ENCODE measurements at regions not wholly inside any gene's neighbourhood (a gene's known extent, or its start where the extent isn't known, plus 50 kb on each side); places are given as distances from the start of the nearest gene placed in this dataset.

- DNase-seq (ENCODE audit: extremely low read depth, low read depth, low spot score): no peak
Observed at GRCh38 chr3:22451501-22451900, 700.5 kb upstream of the ZNF385D start.

DNA sequence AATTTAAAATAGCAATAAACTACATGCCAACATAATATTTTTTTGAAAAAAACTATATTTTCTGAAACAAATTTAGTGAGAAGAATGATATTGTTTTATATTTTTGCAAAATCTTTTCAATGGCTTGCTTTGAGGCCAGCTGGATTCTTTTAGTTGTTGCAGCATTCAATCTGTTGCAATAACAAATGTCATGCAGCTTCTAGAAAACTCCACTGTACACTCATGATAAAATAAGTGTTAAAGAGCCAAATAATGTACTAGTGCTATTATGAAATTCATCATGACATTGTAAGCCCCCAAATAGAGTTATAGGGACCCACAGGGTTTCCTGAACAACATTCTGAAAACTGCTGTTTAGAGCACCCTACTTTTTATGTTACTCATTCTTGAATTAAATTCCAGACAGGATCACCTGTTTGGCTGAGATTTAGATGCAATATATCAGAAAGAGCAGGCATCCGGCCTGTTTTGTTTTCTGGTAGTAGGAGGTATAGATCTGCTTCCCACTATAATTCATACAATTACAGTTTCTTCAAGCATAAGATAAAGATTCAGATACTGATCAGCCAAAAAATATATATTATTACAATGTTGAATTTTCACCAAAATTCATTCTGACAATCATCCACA is 703.0 kb upstream of the ZNF385D start:
- no peak for DNase-seq (ENCODE audit: extremely low read depth, low read depth, low spot score)

GRCh38 chr3:22469995-22470394 is 719.0 kb upstream of the ZNF385D start:
- DNase-seq (ENCODE audit: extremely low read depth, low read depth, low spot score): no peak

- DNase-seq (ENCODE audit: extremely low read depth, low read depth, low spot score): no peak
Observed at GRCh38 chr3:22471557-22471956, 720.5 kb upstream of the ZNF385D start.

GRCh38 chr3:22474706-22475445 is 723.9 kb upstream of the ZNF385D start:
- no peak for DNase-seq (ENCODE audit: extremely low read depth, low read depth, low spot score)

- DNase-seq (ENCODE audit: extremely low read depth, low read depth, low spot score): no peak
Observed at GRCh38 chr3:22475665-22476240, 724.7 kb upstream of the ZNF385D start.

DNA sequence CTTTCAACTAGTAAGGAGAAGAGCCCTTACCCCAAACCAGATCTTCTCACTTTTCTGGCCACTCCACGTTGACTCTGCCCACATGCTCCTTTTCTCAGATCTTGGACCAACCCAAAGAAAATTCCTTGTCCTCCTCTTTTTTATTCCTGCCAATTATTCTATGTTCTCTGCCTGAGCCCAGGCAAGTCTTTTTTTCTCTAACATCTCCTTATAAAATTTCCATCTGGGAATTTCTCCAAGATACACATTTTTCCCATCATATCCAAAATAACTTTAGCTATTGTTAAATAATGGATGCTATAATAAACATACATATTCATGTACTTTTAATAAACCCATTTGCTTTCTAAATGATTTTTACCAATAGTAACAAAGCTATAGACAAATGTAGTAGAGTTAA is 726.0 kb upstream of the ZNF385D start:
- DNase-seq (ENCODE audit: extremely low read depth, low read depth, low spot score): no peak

DNA sequence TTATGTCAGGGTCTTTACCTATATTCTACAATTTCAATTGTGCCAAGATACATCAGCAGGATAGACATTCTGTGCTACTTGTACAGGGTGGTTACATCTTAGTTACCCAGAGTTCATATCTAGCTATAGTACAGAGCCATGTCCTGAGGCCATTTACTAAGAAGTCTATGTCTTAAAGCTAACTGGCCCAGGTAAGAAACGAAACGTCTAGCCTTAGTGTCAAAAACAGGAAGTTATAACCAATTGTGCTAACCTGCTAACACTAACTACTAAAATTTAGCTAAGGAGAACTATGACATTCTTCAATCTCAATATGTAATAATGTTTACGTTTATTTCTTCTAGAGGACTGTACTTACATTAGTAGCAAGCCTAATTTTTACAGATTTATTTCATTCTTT is 717.2 kb upstream of the UBE2E2 start:
- no peak for DNase-seq (ENCODE audit: extremely low read depth, low read depth, low spot score)

- DNase-seq (ENCODE audit: extremely low read depth, low read depth, low spot score): no peak
Observed at GRCh38 chr3:22490747-22491146, 712.4 kb upstream of the UBE2E2 start.

DNA sequence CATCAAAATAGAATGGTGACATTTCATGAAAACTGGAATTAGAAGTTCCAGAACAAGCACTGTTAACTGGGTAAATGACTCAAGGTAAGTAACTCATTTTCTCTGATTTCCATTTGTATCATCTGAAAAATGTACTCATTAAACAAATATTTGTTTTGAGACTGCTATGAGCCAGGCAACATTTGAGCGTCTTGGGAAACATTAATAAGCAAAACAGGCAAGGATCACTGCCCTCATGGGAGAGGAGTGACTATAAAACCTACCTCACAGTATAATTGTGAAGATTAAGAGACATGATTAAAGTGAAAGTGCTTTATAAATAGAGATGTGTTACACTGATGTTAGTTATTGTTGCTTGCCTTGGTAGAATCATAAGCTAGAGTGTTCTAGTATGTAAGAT is 711.8 kb upstream of the UBE2E2 start:
- DNase-seq (ENCODE audit: extremely low read depth, low read depth, low spot score): no peak

GRCh38 chr3:22492342-22492741 is 710.8 kb upstream of the UBE2E2 start:
- no peak for DNase-seq (ENCODE audit: extremely low read depth, low read depth, low spot score)

- no peak for DNase-seq (ENCODE audit: extremely low read depth, low read depth, low spot score)
Observed at GRCh38 chr3:22495241-22495640, 707.9 kb upstream of the UBE2E2 start.

- no peak for DNase-seq (ENCODE audit: extremely low read depth, low read depth, low spot score)
Observed at GRCh38 chr3:22495791-22496190, 707.3 kb upstream of the UBE2E2 start.

GRCh38 chr3:22496641-22497040 is 706.5 kb upstream of the UBE2E2 start:
- no peak for DNase-seq (ENCODE audit: extremely low read depth, low read depth, low spot score)

GRCh38 chr3:22506871-22507270 is 696.3 kb upstream of the UBE2E2 start:
- DNase-seq (ENCODE audit: extremely low read depth, low read depth, low spot score): no peak

- no peak for DNase-seq (ENCODE audit: extremely low read depth, low read depth, low spot score)
Observed at GRCh38 chr3:22507709-22508108, 695.4 kb upstream of the UBE2E2 start.

GRCh38 chr3:22523925-22524324 is 679.2 kb upstream of the UBE2E2 start:
- no peak for DNase-seq (ENCODE audit: extremely low read depth, low read depth, low spot score)

DNA sequence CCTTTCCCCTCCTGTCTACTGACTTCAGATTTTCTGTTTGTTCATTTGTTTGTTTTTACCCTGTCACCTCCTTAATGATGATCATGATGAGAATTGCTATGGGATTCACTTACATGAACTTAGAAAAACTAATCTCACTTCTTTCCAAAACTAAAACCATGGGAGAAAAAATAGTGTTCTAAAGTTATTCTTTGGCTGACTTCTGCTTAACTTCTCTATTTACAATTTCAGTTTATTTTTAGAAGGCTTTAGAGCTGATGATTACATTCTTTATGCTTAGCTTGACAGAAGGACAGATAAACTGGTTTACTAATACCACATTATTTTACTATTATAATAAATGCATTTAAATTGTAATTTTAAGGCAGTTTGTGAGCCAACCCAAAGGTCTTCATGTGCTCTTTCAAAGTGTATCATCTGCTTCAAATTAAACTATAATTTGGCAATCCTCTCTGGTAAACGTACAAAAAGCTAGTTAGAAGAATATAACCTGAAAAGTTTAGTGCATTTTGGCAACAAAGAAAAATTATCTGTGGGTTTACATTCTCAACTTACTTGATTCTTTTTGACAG is 676.8 kb upstream of the UBE2E2 start:
- DNase-seq (ENCODE audit: extremely low read depth, low read depth, low spot score): no peak

DNA sequence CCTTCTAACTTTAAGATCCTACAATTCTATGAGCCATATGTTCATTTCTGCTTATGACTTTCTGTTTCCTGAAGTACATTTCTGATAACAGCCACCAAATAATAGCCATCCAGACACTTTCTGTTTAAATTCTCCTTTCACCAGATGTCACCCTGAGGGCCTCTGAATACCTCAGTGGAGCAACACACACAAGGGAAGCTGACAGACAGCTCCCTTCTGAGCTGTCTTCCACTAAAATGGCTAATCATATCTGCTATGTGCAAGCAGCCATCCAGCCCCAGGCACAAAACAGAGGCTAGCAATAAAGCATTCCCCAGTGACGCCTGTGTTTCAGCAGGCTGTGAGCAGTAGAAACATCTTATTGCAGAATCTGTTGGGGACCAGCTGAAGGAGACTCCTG is 666.6 kb upstream of the UBE2E2 start:
- no peak for DNase-seq (ENCODE audit: extremely low read depth, low read depth, low spot score)

DNA sequence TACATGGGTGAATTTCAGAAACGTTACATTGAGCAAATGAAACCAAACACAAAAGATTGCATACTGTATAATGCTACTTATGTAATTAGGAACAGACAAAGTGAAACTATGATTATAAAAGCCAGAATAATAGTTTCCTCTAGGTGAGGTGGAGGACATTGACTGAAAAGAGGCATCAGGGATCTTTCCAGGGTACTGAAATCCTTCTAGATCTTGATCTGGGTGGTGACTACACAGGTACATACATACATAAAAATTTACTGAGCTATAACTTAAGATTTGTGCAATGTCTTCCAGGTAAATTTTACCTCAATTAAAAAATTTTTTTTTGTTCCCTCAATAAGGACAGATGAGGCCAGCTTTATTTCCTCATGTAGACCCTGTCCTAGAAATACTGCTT is 665.6 kb upstream of the UBE2E2 start:
- DNase-seq (ENCODE audit: extremely low read depth, low read depth, low spot score): no peak

GRCh38 chr3:22542311-22542710 is 660.8 kb upstream of the UBE2E2 start:
- DNase-seq (ENCODE audit: extremely low read depth, low read depth, low spot score): no peak

Data from glomerular endothelial cell (primary cell).